Fibroblast of skin of left biceps (primary cell): ENCODE measurements at regions not wholly inside any gene's neighbourhood (a gene's known extent, or its start where the extent isn't known, plus 50 kb on each side); places are given as distances from the start of the nearest gene placed in this dataset.

Experiments
- DNase-seq, 2 experiments: peaks; one replicate each; pipeline ENCODE4 v3.0.0-alpha.2; 2013; ENCODE audit warnings: low read depth in 2 of 2

- no peak for DNase-seq
Measured at GRCh38 chr12:66044731-66045130, 85.8 kb downstream of the LLPH start.

DNA sequence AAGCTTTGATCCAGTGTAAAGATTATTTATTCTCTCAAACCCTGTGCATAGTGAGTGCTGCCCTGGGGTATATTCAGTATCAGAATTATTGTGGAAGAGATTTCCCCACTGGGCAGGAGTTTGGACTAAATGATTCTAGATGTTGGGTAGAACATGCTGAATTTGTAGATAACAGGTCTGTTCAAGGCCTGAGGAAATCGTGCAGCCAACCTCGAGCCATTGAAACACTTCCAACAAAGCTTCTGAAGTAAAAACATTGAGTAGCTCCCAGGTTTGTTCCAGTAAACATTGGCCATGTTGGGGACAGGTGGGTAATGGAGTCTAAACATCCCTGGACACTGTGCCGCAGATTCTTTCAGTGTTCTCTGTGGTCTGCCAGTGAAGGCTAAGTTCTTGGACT lies 87.5 kb downstream of the LLPH start:
- no peak for DNase-seq

GRCh38 chr12:66041651-66042363 lies 88.7 kb downstream of the LLPH start:
- DNase-seq: no peak

- peak; percentile 91 for DNase-seq
Measured at GRCh38 chr12:66036317-66036716, 94.2 kb downstream of the LLPH start.

DNA sequence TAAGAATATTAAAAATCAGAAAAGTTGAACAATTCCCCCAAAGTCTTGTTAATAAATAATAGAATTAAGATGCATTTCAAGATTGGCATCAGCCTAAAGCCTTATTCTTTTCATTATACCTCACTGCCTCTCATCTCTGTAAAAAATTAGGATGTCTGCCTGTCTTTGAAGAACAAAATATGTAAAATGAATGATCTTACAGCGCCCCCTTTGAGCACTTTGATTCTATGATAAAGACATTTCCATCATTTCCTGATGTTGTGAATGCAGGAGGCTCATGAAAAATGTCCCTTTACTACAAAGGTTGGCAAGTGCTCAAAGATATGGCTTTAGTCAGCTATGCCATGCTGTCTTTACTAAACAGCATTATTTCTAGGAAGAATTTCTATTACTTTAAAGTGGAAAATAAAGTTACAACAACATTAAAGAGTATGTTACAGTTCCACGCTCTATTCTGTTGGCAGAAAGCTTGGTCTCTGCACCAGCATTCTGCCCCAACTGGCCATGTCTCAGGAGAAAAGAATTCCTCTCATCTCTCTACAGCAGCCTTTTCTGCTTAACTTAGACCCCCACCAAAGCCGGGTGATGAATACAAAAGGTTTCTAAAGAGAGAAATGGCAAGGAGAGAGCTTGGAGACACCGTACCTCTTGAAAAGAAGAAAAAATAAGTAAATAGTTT lies 95.1 kb downstream of the LLPH start:
- DNase-seq: peak in 1 of 2 experiments; percentile 44

DNA sequence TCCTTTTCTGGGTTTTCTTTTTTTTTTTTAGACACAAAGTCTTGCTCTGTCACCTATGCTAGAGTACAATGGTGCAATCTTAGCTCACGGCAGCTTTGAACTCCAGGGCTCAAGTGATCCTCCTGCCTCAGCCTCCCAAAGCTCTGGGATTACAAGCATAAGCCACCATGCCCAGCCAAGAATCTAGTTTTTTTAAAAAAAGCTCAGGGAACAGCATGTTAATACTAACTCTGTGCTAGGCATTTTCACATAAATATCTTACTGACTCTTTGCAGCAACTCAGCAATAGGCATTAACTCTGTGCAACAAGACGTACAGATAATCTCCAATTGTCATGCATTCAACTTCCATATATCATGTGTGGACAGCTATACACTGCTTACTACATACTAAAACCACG lies 97.4 kb downstream of the LLPH start:
- DNase-seq: no peak

GRCh38 chr12:66032739-66033138 lies 97.8 kb downstream of the LLPH start:
- no peak for DNase-seq

DNA sequence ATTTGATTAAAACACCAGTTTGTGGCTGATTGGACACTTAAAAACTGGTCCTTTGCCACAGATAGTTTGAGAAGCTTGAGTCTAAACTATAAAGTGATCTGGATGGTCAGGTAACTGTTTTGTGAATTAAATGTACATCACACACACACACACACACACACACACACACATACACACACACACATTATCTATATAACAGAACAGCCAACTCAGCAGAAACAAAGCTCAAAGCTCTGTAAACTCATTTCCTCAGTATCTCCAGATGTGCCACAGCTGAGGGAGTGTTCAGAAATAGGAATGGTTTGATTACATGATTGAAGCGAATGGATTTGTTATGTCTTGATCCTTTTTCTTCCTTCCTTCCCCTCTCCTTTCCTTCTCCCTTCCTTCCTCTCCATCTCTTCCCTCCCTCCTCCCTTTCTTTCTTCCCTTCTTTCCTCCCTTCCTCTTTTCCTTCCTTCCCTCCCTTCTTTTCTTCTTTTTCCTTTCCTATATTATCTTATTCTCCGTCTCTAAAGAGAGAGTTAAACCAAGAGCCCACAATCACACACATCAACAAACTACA lies 100.3 kb downstream of the LLPH start:
- DNase-seq: no peak

- no peak for DNase-seq
Measured at GRCh38 chr12:66028390-66028789, 102.2 kb downstream of the LLPH start.

- no peak for DNase-seq
Measured at GRCh38 chr12:66025477-66025876, 105.1 kb downstream of the LLPH start.

DNA sequence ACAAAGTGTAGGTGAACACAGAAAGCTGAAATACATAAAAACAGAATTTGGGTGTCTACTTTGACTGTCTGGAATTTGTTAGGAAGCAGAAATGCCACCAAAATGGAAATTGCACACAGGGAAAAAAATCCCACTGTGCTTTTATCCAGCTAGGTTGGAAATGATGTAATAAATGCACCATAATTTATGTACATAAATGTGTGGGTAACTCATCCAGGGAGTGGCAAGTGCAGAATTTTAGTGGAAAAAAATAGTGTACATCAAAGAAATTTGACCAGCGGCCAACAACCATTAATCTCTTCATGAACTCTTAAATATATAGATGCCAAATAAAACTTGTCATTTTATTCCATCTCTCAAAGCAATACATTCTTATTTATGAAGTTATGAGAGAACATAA lies 105.6 kb downstream of the LLPH start:
- DNase-seq: no peak

GRCh38 chr12:66020481-66020880 lies 110.1 kb downstream of the LLPH start:
- DNase-seq: no peak

- no peak for DNase-seq
Measured at GRCh38 chr12:66017736-66018135, 112.8 kb downstream of the LLPH start.
